HG03196 (cell line): ENCODE measurements at regions not wholly inside any gene's neighbourhood (a gene's known extent, or its start where the extent isn't known, plus 50 kb on each side); places are given as distances from the start of the nearest gene placed in this dataset.
"Not testable (repeated sequence)": the region's sequence is repeated elsewhere in the genome, so short reads cannot be mapped to it uniquely, and the experiment has no call there.

ENCODE experiments used
- ATAC-seq: cut with Tn5 transposase; IDR thresholded peaks from one replicate; pipeline ENCODE4 v1.9.1; 2021; ENCODE audit not compliant: unreplicated experiment

DNA sequence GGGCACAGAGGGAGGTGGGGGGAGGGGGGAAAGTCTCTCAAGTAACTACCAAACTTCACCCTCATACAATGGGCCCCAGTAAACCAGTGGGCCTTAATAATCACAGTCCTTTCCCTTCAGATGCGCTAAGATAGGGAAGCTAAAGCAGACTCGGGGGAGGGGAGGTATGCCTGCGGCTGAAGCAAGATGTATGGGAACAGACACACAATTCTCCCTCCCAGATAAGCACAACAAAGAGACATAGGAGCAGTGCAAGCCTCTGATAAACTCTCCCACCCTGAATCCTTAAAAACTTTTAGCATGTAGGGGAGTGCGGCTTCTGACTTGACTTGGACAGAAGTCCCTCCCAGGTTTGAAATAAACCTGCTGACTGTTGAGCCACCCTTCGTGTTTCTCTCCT lies 54.7 kb downstream of the PROP1 start:
- ATAC-seq, result not testable (repeated sequence)

DNA sequence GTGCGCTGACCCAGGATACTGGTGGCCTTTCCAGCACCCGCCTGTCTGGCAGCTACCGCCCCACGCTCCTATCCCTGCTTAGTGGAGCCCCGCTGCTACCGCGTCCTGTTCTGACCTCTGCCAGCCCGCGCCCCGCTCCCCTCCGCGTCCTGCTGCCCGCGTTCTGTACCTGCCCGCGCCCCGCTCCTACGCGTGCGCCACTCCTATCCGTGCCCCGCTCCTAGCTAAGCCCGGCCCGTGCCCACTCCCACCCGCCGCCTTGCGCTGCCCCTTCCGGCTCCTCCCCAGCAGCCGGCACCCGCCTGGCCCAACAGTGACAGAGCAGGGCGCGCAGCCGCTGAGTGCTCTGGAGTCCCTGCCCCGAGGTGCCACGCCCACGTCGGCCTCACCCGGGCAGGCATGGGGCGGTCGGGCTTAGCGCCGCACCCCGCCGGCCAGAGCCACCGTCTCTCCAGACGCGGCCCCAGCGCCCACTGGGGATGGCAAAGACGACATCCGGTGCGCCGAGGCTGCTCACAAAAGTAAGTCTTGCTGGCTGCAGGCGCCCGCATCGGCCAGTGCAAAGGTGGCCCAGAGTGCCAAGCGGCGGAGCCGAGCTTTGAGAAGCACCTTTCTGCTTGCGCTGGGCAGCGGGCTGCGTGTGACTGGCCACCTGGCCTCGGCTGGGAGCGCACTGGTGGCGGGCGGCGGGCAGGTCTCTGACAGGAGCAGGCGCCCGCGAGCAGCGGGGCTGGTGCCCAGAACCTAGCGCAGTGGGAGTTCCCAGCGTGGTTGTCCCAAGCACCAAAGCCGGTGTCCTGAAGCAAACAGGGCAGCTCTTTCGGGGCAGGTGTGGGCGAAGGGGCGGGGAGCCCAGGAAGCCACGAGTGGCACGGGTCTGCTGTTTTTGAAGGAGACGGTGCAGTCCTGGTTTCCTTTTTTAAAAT lies 56.5 kb downstream of the PROP1 start:
- ATAC-seq, result not testable (repeated sequence)

DNA sequence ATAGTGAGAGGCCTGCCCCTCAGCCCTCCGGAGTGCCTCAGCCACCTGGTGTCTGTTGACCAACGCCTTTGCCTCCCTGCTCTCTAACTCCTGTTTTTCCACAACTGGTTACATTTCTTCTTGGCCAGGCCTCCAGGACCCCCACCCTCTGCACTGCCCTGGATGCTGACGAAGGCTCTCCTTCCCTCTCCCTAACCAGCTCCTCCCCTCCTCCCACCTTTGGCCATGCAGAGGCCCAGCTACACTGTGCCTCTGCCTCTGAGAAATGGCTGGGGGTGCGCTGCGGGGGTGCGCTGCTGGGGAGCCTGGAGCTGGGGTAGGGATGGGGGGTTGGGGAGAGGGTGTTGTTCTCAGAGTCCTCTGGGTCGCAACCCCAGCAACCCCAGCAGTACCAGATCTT lies 57.3 kb downstream of the PROP1 start:
- ATAC-seq, result not testable (repeated sequence)

DNA sequence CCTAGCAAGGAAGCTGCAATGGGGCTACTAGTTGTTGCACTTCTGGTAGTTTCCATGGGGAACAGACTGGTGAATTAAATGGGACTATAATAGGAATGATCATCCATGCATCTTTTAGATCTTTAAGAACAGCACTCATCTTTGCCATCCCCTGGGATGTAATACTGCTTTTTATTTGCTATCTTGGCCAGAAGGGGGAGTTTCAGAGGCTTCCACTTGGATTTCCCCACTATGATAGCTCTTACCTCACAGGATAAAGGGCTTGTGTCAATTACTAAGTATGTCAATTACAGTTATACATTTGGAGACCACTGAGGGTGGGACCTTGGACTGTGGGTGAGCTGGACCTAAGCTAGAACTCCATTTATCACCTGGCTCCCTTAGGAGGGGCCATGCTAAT lies 61.8 kb downstream of the PROP1 start:
- ATAC-seq, result not testable (repeated sequence)

DNA sequence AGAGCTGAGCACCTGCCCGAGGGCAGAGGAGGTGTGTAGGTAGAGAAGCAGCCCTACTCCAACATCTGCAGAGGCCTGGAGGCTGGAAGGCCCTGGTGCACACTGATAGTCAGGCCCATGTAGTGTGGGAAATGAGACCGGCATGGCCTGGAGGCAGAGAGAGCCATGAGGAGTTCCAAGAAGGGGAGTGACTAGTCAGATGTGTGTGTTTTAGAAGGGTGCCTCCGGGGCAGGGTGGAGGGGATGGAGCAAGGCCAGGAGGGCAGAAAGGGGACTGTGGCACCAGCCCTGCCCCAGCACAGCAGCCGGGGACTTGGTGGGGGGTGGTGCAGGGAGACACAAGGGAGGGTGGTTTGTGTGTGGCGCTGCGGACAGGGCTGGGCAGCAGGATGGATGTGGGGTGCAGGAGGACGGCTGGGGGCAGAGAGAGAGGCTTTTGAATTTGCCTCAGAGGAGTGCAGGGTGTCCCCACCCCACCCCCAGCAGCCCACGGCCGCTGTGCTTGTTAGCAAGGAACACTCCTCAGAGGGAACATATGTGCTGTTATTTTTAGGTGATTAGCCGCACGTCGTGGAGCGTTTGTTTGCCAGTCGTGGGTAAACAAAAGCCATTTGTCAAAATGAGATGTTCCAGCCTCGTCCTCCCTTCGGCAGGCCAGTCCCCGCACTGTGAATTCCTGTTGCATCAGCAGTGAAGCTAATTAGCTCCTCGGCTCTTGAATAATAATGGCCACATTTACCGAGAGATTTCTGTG lies 65.6 kb downstream of the PROP1 start:
- ATAC-seq, result not testable (repeated sequence)

DNA sequence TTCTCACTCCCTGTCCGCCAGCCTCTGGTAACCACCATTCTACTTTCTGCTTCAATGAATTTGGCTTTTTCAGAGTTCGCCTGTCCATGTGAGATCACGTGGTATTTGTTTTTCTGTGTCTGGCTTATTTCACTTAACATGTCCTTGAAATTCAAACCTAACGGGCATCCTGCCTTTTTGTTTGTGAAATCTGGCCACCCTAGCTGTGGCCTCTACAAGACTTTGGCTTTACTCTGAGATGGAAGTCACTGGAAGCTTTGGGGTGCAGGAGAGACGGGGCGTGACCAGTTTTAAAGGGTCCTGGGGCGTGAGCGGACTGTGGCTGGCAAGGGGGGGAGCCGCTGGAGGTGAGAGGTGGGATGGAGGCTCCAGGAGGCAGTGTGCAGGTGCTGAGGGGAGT lies 66.4 kb downstream of the PROP1 start:
- not testable (repeated sequence) for ATAC-seq

DNA sequence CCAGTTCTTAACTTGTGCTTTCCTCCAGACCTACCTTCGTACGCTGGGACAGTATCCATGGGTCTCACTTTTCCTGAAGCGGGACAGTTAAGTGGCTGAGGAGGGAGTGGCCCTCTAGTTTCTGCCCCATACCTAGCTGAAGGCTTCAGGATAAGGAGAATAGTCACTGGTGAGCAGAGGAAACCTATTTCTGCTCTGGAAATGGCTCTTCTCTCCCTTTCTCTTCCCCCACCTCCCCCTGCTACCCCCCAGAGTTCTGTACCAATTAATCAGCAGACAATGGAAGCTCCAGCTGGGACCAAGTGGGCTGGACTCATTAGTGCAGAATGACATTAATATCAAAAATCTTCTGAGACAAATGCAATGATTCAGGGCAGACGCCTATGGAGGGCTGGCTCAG lies 68.5 kb downstream of the PROP1 start:
- not testable (repeated sequence) for ATAC-seq

DNA sequence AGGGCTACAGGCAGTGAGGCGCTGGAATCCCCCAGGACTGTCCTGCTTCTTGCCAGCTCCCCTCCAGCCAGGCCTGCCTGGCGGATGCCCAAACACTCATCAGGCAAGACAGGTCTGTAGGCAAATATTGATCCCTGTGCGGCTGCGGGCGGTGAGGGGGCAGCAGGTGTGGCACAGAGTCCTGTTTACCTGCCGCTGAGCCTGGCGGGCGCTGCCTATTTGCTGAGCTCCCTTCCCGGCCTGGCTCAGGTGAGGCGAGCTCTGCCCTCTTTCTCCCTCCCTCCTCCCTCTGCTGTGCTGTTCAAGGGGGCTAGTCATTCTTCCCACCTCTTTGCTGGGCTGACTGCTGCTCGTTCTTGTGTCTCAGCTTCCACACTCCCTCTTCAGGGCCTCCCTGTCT lies 71.5 kb downstream of the PROP1 start:
- not testable (repeated sequence) for ATAC-seq

DNA sequence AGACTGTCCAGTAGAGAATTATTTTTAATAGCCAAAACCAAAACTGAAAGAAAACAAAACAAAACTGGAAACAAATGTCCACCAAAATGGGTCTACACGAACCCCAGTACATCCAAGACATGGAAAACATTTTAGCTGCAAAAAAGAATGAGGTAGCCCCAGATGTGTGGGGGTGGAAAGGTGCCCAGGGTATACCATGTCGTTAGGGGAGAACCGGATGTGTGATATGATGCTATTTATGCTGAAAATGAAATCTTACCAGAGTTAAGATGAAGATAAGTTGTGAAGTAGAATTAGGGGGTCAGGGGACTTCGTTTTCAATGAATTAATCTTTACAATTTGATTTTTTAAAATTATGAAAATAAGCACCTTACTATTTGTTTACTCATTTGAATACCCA lies 72.2 kb downstream of the PROP1 start:
- not testable (repeated sequence) for ATAC-seq

DNA sequence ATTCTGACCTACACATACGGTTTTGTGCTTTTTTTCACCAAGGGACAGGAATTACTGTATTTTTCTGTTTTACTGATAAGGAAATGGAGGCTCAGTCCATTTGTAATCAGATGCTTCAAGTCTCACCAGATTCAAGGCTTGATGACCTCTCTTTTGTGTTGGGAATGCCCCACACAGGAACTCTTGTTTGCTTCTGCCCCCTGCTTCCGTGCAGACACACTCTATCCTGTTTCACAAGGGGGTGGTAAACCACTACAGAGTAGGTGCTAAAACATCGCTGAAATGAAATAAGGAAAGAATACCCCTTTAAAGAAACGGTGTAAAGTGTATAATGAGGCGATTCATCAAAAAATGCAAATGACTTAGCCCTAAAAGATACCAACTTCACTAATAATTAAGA lies 72.9 kb downstream of the PROP1 start:
- ATAC-seq, result not testable (repeated sequence)

DNA sequence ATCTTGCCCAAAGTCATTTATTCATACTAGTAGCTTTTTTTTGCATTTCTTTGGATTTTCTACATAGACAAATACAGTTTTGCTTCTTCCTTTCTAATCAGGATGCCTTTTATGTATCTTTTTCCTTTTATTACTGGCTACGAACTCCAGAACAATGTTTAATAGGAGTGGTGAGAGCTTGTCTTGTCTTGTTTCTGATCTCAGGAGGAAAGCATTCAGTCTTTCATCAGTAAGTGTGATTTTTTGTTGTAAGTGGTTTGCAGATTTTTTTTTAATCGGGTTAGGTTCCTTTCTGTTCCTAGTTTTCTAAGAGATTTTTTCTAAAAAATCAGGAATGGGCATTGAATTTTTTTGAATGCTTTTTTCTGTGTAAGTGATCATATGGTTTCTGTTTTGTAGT lies 86.8 kb downstream of the PROP1 start:
- ATAC-seq, result not testable (repeated sequence)

DNA sequence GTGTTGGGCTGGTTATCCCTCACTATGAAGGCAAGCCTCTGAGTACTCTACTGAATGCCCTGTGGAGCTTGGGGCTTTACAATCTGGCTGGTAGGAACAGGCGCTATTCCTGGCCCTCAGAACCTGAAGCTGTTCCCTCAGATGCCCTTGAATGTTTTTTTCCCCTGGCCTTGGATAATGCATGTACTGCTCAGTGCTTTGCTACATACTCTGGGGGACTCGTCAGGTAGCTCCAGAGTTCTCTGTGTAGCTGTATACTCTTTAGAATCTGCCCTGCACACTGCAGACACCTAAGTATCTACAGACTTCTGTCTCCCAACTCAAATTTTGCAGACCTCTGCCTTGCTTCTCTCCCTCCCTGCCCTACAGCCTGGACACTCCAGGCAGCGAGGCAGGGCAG lies 93.2 kb downstream of the PROP1 start:
- not testable (repeated sequence) for ATAC-seq

DNA sequence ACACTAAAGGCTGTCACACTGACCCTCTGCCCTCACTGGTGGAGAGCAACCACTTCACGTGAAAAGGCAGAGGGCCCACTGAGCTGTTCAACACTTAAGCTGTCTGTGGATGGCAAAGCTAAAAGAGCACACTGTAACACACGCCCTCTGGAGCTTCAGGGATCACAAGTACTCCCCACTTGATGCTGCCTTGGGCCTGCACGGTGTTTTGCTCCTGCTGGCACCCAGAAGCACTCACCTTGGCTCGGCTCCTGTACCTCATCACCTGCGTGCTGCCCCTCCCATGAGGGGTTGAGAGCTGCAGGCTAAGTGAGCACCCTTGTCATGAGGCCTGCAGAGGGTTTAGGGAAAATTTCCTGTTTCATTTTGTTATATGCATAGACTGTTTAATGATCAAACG lies 96.0 kb downstream of the PROP1 start:
- ATAC-seq, result not testable (repeated sequence)

DNA sequence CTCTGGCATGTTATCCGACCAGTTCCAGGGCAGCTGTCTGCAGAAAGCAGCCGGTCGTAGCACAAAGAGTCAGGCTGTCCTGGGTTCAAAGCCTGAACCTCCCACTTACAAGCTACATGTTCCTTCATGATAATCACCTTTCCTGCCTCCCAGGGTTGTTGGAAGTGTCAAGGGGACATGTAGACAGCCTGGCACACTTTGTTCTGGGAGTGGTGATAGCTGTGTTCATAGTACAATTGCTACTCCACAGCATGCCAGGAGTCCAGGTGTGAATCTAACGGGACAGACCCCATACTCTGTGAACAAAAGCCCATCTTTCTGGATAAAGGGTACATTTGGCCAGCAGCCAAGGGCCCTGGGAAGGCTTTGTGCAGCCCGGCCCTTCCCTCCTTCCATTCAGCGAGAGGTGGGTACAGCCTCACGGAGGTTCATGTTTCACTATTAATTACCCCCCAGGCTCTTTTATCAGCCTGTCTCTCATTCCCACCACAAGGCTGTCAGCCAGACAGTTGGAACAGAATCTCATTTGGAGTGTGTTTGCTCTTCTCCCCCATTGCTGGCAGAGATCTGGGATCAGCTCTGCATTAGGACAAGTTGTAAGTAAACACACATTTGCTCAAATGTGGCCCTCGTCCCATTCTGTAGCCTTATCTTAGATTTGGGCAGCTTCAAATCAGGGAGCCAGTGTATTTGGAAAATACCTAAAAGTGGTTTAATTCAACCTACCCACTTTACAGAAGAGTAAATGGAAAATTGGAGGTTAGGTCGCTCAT lies 101.2 kb downstream of the PROP1 start:
- not testable (repeated sequence) for ATAC-seq

DNA sequence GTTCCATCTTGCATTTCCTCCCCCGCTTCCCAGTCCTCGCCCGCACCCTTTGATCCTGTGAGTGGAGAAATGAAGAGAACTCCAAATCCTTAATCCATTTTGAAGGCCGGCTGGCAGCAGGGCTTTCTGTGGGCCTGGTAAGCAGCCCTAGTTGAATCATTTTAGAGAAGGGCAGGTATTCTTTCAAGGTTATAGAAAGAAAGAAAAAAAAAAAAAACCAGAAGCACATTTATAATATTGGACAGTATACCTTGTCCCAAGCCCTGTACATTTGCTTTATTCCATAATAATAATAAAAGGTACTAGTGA lies 103.7 kb downstream of the PROP1 start:
- ATAC-seq, result not testable (repeated sequence)

DNA sequence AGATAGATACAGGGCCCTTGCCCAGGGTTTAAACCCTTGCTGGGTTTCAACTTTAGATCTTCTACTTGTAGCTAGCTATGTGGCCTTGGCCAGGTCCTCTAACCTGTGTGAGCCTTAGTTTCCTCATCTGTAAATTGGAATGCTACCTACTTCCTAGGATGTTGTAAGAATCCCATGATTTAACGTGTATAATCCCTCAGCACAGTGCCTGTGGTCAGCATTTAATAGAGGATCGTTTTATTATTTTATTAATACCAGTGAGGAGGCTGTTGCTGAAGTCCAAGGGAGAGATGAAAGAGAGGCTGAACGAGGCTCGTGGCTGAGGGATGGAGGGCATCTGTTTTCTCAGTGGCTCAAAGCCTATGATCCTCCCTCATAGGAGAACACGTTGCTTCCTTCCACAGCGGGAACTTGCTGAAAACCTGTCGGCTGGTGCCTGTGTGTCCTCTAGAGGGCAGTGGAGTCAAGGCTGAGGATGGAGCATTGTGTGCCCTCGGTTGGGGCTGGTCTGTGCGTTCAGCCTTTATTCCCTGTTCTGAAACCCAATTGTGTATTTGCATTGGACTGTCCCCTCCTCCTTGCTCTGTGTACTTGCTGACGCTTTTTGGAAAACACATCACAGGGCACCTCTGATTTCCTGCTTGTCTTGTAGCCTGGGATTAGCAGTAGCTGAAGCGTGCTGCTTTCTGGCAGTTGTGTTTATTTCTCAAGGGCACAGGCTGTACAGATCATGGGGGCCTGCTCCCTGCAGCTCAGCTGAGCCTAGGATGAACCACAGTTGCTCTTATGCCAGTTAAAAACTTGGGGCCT lies 104.3 kb downstream of the PROP1 start:
- ATAC-seq, result peak; percentile 70

DNA sequence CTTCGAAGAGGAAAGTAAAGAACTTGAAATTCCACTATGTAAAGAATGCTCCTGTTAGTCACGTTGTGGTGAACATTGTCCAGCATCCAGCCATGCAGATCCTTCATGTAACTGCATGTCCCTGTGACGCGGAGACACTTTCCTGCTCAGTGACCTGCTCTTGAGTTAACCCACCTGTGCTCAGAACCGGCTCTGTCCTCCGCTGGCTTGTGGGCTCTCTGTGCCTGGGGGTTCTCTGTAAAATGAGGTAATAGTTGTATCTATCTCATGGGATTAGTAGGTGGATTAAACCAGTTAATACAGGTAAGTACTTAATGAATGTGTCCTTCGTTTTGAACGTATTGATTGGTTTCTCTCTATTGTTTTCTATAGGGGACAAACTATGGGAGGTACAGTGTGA lies 100.6 kb upstream of the FAM153A start:
- ATAC-seq, result not testable (repeated sequence)

DNA sequence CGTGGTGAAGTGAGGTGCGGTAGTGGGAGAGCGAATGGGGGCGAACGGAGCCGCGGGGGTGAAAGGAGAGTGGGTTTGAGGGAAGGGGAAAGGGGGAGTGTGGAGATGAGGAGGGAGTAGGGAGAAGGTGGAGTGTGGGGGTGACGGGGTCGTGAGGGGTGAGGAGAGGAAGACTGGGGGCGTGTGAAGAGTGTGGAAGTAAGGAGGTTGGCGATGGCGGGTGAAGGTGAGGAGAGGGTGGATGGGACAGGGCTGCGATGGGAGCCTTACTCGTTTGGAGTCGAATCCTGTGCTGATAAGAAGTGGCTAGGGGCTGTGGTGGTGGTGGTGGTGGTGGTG lies 93.2 kb upstream of the FAM153A start:
- not testable (repeated sequence) for ATAC-seq

DNA sequence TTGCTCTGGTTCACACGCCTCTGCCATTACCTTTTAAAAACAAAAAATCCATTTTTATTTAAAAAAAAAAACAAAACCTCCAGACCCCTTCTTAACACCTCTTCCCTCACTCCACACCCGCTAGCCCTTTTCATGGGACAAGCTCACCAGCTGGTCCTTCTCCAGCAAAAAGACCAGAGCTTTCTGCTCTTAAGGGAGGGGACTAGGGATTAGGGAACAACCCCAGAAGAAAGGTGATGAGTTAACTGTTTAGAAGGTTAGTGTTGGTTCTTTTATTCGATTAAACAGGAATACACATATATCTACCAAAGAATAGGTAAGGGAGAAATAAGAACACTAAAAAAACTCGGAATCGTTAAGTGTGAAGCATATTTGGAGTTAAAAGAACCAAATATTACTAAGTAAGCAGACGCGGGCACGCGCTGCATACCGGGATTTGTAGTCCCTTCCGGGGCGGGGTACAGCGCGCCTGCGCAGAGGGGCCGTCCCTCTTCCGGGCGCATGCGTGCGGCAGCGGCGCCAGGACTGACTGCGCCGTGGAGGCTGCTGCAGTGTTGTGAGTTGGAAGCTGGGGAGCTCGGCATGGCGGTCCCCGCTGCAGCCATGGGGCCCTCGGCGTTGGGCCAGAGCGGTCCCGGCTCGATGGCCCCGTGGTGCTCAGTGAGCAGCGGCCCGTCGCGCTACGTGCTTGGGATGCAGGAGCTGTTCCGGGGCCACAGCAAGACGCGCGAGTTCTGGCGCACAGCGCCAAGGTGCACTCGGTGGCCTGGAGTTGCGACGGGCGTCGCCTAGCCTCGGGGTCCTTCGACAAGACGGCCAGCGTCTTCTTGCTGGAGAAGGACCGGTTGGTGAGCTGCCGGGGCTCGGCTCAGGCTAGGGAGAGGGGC lies 92.6 kb upstream of the FAM153A start:
- ATAC-seq, result peak; percentile 75
